ENCODE measurements at regions not wholly inside any gene's neighbourhood (a gene's known extent, or its start where the extent isn't known, plus 50 kb on each side); places are given as distances from the start of the nearest gene placed in this dataset.

GRCh38 chr16:54677308-54677950 is 253.2 kb upstream of the IRX5 start:
- Mint-ChIP-seq H3K9me3 (no peaks in the 10 kb centered on the region), H3K4me3 (no peak overlapping the region), H3K4me1 (ENCODE audit: low read depth in 2 of 2) (no peaks in the 10 kb centered on the region), H3K27ac (no peak overlapping the region), H3K27me3 (no peaks in the 10 kb centered on the region), H3K36me3 (ENCODE audit: insufficient read depth) (no peaks in the 10 kb centered on the region)
- no peak for ATAC-seq (replicated peaks)
- no peak for DNase-seq

GRCh38 chr16:54673313-54673712 is 257.4 kb upstream of the IRX5 start:
- DNase-seq: no peak
- no peak for ATAC-seq (replicated peaks)
- Mint-ChIP-seq H3K36me3 (ENCODE audit: insufficient read depth) (no peaks in the 10 kb centered on the region), H3K9me3 (peaks cover 0 to 7% of the 10 kb centered on the region in 2 donors), H3K4me1 (ENCODE audit: low read depth in 2 of 2) (no peaks in the 10 kb centered on the region), H3K4me3 (no peak overlapping the region), H3K27ac (no peak overlapping the region), H3K27me3 (no peaks in the 10 kb centered on the region)

GRCh38 chr16:54672500-54672899 is 258.2 kb upstream of the IRX5 start:
- Mint-ChIP-seq H3K27ac (no peak overlapping the region), H3K4me3 (no peak overlapping the region), H3K36me3 (ENCODE audit: insufficient read depth) (no peaks in the 10 kb centered on the region), H3K9me3 (peaks cover 0 to 7% of the 10 kb centered on the region in 2 donors), H3K4me1 (ENCODE audit: low read depth in 2 of 2) (no peaks in the 10 kb centered on the region), H3K27me3 (no peaks in the 10 kb centered on the region)
- no peak for ATAC-seq (replicated peaks)
- DNase-seq: no peak

- ATAC-seq (replicated peaks): no peak
- peaks cover 20 to 21% of the 10 kb centered on the region in 2 donors for H3K27me3 Mint-ChIP-seq
- H3K4me1 Mint-ChIP-seq (ENCODE audit: low read depth in 2 of 2): no peaks in the 10 kb centered on the region
These were observed 273.0 kb upstream of the IRX5 start for GRCh38 chr16:54657709-54658102.

GRCh38 chr16:54657058-54657708 is 273.5 kb upstream of the IRX5 start:
- peaks cover 20 to 21% of the 10 kb centered on the region in 2 donors for H3K27me3 Mint-ChIP-seq
- H3K9me3 Mint-ChIP-seq: no peaks in the 10 kb centered on the region
- no peaks in the 10 kb centered on the region for H3K36me3 Mint-ChIP-seq (ENCODE audit: insufficient read depth)
- ATAC-seq (replicated peaks) (no peak), DNase-seq (no peak)
- H3K4me1 Mint-ChIP-seq (ENCODE audit: low read depth in 2 of 2): no peaks in the 10 kb centered on the region
- no peak overlapping the region for H3K27ac Mint-ChIP-seq
- no peak overlapping the region for H3K4me3 Mint-ChIP-seq

More at GRCh38 chr16:54657709-54658102, 273.0 kb upstream of the IRX5 start:
- Mint-ChIP-seq H3K27ac (no peak overlapping the region), H3K36me3 (ENCODE audit: insufficient read depth) (no peaks in the 10 kb centered on the region), H3K4me3 (no peak overlapping the region), H3K9me3 (peaks cover 0 to 2% of the 10 kb centered on the region in 2 donors)
- no peak for DNase-seq

- H3K4me1 Mint-ChIP-seq (ENCODE audit: low read depth in 2 of 2): no peaks in the 10 kb centered on the region
- H3K27ac Mint-ChIP-seq: no peak overlapping the region
- H3K9me3 Mint-ChIP-seq: no peaks in the 10 kb centered on the region
- H3K4me3 Mint-ChIP-seq: no peak overlapping the region
- ATAC-seq (replicated peaks): no peak
- H3K36me3 Mint-ChIP-seq (ENCODE audit: insufficient read depth): no peaks in the 10 kb centered on the region
- H3K27me3 Mint-ChIP-seq: peaks cover 20 to 31% of the 10 kb centered on the region in 2 donors
- no peak for DNase-seq
These were observed 275.5 kb upstream of the IRX5 start for GRCh38 chr16:54655121-54655590.

GRCh38 chr16:54654429-54654828 is 276.2 kb upstream of the IRX5 start:
- Mint-ChIP-seq H3K9me3 (no peaks in the 10 kb centered on the region), H3K4me1 (ENCODE audit: low read depth in 2 of 2) (no peaks in the 10 kb centered on the region)

GRCh38 chr16:54652201-54652770 is 278.4 kb upstream of the IRX5 start:
- Mint-ChIP-seq H3K36me3 (ENCODE audit: insufficient read depth) (no peaks in the 10 kb centered on the region), H3K9me3 (no peaks in the 10 kb centered on the region)
- ATAC-seq (replicated peaks): no peak

More at GRCh38 chr16:54654429-54654828, 276.2 kb upstream of the IRX5 start:
- H3K4me3 Mint-ChIP-seq: no peak overlapping the region
- no peak overlapping the region for H3K27ac Mint-ChIP-seq
- no peak for DNase-seq
- ATAC-seq (replicated peaks): no peak
- H3K36me3 Mint-ChIP-seq (ENCODE audit: insufficient read depth): no peaks in the 10 kb centered on the region
- H3K27me3 Mint-ChIP-seq: peaks cover 22 to 38% of the 10 kb centered on the region in 2 donors

GRCh38 chr16:54651440-54652195 is 279.0 kb upstream of the IRX5 start:
- no peak for ATAC-seq (replicated peaks)
- no peak overlapping the region for H3K27ac Mint-ChIP-seq
- H3K9me3 Mint-ChIP-seq: no peaks in the 10 kb centered on the region
- peaks cover 33 to 40% of the 10 kb centered on the region in 2 donors for H3K27me3 Mint-ChIP-seq
- no peak overlapping the region for H3K4me3 Mint-ChIP-seq
- no peaks in the 10 kb centered on the region for H3K4me1 Mint-ChIP-seq (ENCODE audit: low read depth in 2 of 2)
- no peak for DNase-seq
- H3K36me3 Mint-ChIP-seq (ENCODE audit: insufficient read depth): no peaks in the 10 kb centered on the region

More at GRCh38 chr16:54652201-54652770, 278.4 kb upstream of the IRX5 start:
- H3K27me3 Mint-ChIP-seq: peaks cover 31 to 40% of the 10 kb centered on the region in 2 donors
- no peak overlapping the region for H3K4me3 Mint-ChIP-seq
- H3K4me1 Mint-ChIP-seq (ENCODE audit: low read depth in 2 of 2): no peaks in the 10 kb centered on the region
- no peak overlapping the region for H3K27ac Mint-ChIP-seq
- no peak for DNase-seq

GRCh38 chr16:54649876-54650275 is 280.8 kb upstream of the IRX5 start:
- DNase-seq (no peak), ATAC-seq (replicated peaks) (no peak)
- H3K36me3 Mint-ChIP-seq (ENCODE audit: insufficient read depth): no peaks in the 10 kb centered on the region
- no peaks in the 10 kb centered on the region for H3K9me3 Mint-ChIP-seq
- H3K27ac Mint-ChIP-seq: no peak overlapping the region
- H3K4me3 Mint-ChIP-seq: no peak overlapping the region
- peaks cover 24 to 30% of the 10 kb centered on the region in 2 donors for H3K27me3 Mint-ChIP-seq
- no peaks in the 10 kb centered on the region for H3K4me1 Mint-ChIP-seq (ENCODE audit: low read depth in 2 of 2)

- peaks cover 18% of the 10 kb centered on the region in 2 donors for H3K27me3 Mint-ChIP-seq
- H3K4me3 Mint-ChIP-seq: no peak overlapping the region
- ATAC-seq (replicated peaks): no peak
- no peaks in the 10 kb centered on the region for H3K4me1 Mint-ChIP-seq (ENCODE audit: low read depth in 2 of 2)
- no peak overlapping the region for H3K27ac Mint-ChIP-seq
- no peaks in the 10 kb centered on the region for H3K36me3 Mint-ChIP-seq (ENCODE audit: insufficient read depth)
- DNase-seq: no peak
- H3K9me3 Mint-ChIP-seq: no peaks in the 10 kb centered on the region
These were observed 282.1 kb upstream of the IRX5 start for GRCh38 chr16:54648575-54648974.

- peaks cover 22 to 23% of the 10 kb centered on the region in 2 donors for H3K27me3 Mint-ChIP-seq
- no peaks in the 10 kb centered on the region for H3K36me3 Mint-ChIP-seq (ENCODE audit: insufficient read depth)
These were observed 282.9 kb upstream of the IRX5 start for GRCh38 chr16:54647725-54648221.

GRCh38 chr16:54647216-54647615 is 283.4 kb upstream of the IRX5 start:
- Mint-ChIP-seq H3K27ac (no peak overlapping the region), H3K4me3 (no peak overlapping the region), H3K27me3 (peaks cover 23 to 26% of the 10 kb centered on the region in 2 donors), H3K9me3 (peaks cover 0 to 4% of the 10 kb centered on the region in 2 donors), H3K36me3 (ENCODE audit: insufficient read depth) (no peaks in the 10 kb centered on the region), H3K4me1 (ENCODE audit: low read depth in 2 of 2) (no peaks in the 10 kb centered on the region)
- ATAC-seq (replicated peaks) (no peak), DNase-seq (no peak)

More at GRCh38 chr16:54647725-54648221, 282.9 kb upstream of the IRX5 start:
- Mint-ChIP-seq H3K27ac (no peak overlapping the region), H3K4me1 (ENCODE audit: low read depth in 2 of 2) (no peaks in the 10 kb centered on the region), H3K9me3 (peaks cover 0 to 3% of the 10 kb centered on the region in 2 donors), H3K4me3 (no peak overlapping the region)
- no peak for ATAC-seq (replicated peaks)
- DNase-seq: no peak

Measured in effector memory CD8-positive, alpha-beta T cell (primary cell).